Lower lobe of right lung (tissue), 2 donors: ENCODE measurements at regions not wholly inside any gene's neighbourhood (a gene's known extent, or its start where the extent isn't known, plus 50 kb on each side); places are given as distances from the start of the nearest gene placed in this dataset.
"Not testable (repeated sequence)": the region's sequence is repeated elsewhere in the genome, so short reads cannot be mapped to it uniquely, and the experiment has no call there.

Experiments
- ATAC-seq, 2 donors: fragments of 200-7000 bp; cut with Tn5 transposase; one replicate each; pipeline ENCODE4 v1.9.1; 2020 to 2022; ENCODE audit warnings: mild to moderate bottlenecking in 2 of 2, moderate library complexity in 2 of 2
- DNase-seq: peaks from one replicate; pipeline ENCODE4 v3.0.0-alpha.2; 2020
- H3K27ac ChIP-seq: fragments of 200-600 bp; one replicate; pipeline ENCODE4 v1.8.0; 2022
- H3K27me3 ChIP-seq: fragments of 200-600 bp; one replicate; pipeline ENCODE4 v1.8.0; 2022; ENCODE audit warnings: low read depth
- H3K36me3 ChIP-seq: fragments of 200-600 bp; one replicate; pipeline ENCODE4 v1.8.0; 2022; ENCODE audit warnings: mild to moderate bottlenecking
- H3K4me1 ChIP-seq: fragments of 200-600 bp; one replicate; pipeline ENCODE4 v1.8.0; 2022
- H3K4me3 ChIP-seq: fragments of 200-600 bp; one replicate; pipeline ENCODE4 v1.8.0; 2022; ENCODE audit warnings: mild to moderate bottlenecking
- H3K9me3 ChIP-seq: fragments of 200-600 bp; one replicate; pipeline ENCODE4 v1.8.0; 2022
- CTCF ChIP-seq: fragments of 200-600 bp; IDR thresholded peaks from one replicate; pipeline ENCODE4 v1.8.0; 2022; ENCODE audit warnings: antibody characterized with exemption, mild to moderate bottlenecking
- intact Hi-C: fragments of 100-400 bp; cut with DNase I; formaldehyde crosslinking; loops from one replicate; pipeline ENCODE4 v1.11.0; 2022
- donor health status: DM: no; HTN: yes; CAD: no; lungs with severe emphysema.

- intact Hi-C loops, result no loop called here
- TF ChIP-seq CTCF, result no peak
- Histone ChIP-seq H3K9me3 (no peaks in the 10 kb centered on the region), H3K27me3 (no peaks in the 10 kb centered on the region), H3K4me3 (no peak overlapping the region), H3K36me3 (no peaks in the 10 kb centered on the region), H3K27ac (no peak overlapping the region), H3K4me1 (no peaks in the 10 kb centered on the region)
- DNase-seq, result no peak
- no peak for ATAC-seq
These were observed 351.2 kb upstream of the KIF2B start for GRCh38 chr17:53471514-53471913.

GRCh38 chr17:53470626-53471025 is 352.1 kb upstream of the KIF2B start:
- H3K4me3 ChIP-seq, result no peak overlapping the region
- TF ChIP-seq CTCF, result no peak
- H3K4me1 ChIP-seq, result no peaks in the 10 kb centered on the region
- no peaks in the 10 kb centered on the region for H3K36me3 ChIP-seq
- no peak overlapping the region for H3K27ac ChIP-seq
- intact Hi-C loops, result no loop called here
- ATAC-seq (no peak), DNase-seq (no peak)
- no peaks in the 10 kb centered on the region for H3K9me3 ChIP-seq
- no peaks in the 10 kb centered on the region for H3K27me3 ChIP-seq

GRCh38 chr17:53466733-53467132 is 356.0 kb upstream of the KIF2B start:
- H3K27me3 ChIP-seq, result no peaks in the 10 kb centered on the region
- ATAC-seq (no peak), DNase-seq (no peak)
- no peaks in the 10 kb centered on the region for H3K4me1 ChIP-seq
- intact Hi-C loops, result no loop called here
- H3K36me3 ChIP-seq, result no peaks in the 10 kb centered on the region
- H3K27ac ChIP-seq, result no peak overlapping the region
- TF ChIP-seq CTCF, result no peak
- no peak overlapping the region for H3K4me3 ChIP-seq
- H3K9me3 ChIP-seq, result no peaks in the 10 kb centered on the region

GRCh38 chr17:53464396-53464795 is 358.3 kb upstream of the KIF2B start:
- H3K4me3 ChIP-seq, ATAC-seq, H3K27me3 ChIP-seq, intact Hi-C loops, H3K36me3 ChIP-seq, H3K9me3 ChIP-seq, DNase-seq, H3K27ac ChIP-seq, H3K4me1 ChIP-seq: not testable (repeated sequence)

GRCh38 chr17:53463363-53463762 is 359.4 kb upstream of the KIF2B start:
- ATAC-seq (no peak), DNase-seq (no peak)
- no peaks in the 10 kb centered on the region for H3K27me3 ChIP-seq
- no peak overlapping the region for H3K4me3 ChIP-seq
- no peaks in the 10 kb centered on the region for H3K36me3 ChIP-seq
- H3K9me3 ChIP-seq, result peaks cover 5% of the 10 kb centered on the region
- no peak overlapping the region for H3K27ac ChIP-seq
- no peak for TF ChIP-seq CTCF
- intact Hi-C loops, result no loop called here
- H3K4me1 ChIP-seq, result no peaks in the 10 kb centered on the region

- no peak overlapping the region for H3K27ac ChIP-seq
- DNase-seq, result no peak
- H3K4me1 ChIP-seq, result no peaks in the 10 kb centered on the region
- intact Hi-C loops, result no loop called here
- no peak for ATAC-seq
- H3K4me3 ChIP-seq, result no peak overlapping the region
- peaks cover 5% of the 10 kb centered on the region for H3K9me3 ChIP-seq
- H3K36me3 ChIP-seq, result no peaks in the 10 kb centered on the region
- no peaks in the 10 kb centered on the region for H3K27me3 ChIP-seq
- no peak for TF ChIP-seq CTCF
These were observed 360.3 kb upstream of the KIF2B start for GRCh38 chr17:53462393-53462811.

- ATAC-seq, intact Hi-C loops: not testable (repeated sequence)
These were observed 366.8 kb upstream of the KIF2B start for GRCh38 chr17:53455943-53456342.

More at GRCh38 chr17:53455943-53456342, 366.8 kb upstream of the KIF2B start:
- not testable (repeated sequence) for H3K4me1 ChIP-seq, H3K4me3 ChIP-seq, H3K27ac ChIP-seq, H3K9me3 ChIP-seq, DNase-seq, H3K27me3 ChIP-seq, H3K36me3 ChIP-seq
